ENCODE measurements at regions not wholly inside any gene's neighbourhood (a gene's known extent, or its start where the extent isn't known, plus 50 kb on each side); places are given as distances from the start of the nearest gene placed in this dataset.

DNA sequence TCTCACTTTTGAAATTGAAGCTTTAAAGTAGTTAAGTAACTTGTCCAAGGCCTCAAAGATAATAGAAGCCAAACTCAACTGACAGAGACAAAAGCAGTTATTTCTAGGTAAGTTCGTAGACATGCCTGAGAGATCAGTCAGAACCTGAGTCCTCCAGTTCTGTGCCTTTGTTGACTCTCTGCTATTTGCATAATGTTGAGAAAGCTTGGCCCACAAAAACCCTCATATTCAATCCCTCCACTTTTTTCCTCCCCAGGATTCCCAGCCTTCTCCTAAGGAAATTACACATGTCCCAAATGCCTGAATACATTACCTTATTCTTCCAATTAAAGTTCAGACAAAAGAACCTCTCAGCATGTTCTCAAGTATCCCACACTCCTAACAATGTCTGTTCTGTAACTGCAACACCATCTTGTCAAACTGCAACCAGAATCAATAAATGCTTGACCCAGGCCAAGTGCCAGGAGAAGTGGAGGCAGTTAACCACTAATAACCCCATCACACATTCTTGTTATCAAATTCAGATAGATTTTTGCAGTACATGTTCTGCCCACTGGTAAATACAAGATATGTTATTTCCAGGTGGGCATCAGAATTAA lies 217.8 kb downstream of the LRRC3B start:
- ChIA-PET CTCF (ENCODE audit: unreplicated experiment) (no interaction called here), POLR2A (no interaction called here)
- intact Hi-C loops (cut with micrococcal nuclease; ENCODE audit: unreplicated experiment), result no loop called here
- Histone ChIP-seq H3K4me1 (ENCODE audit: insufficient read depth, low read length, poor library complexity, severe bottlenecking) (no peaks in the 10 kb centered on the region), H3K4me3 (ENCODE audit: low read depth, low read length, poor library complexity, severe bottlenecking) (no peak overlapping the region), H3K9me2 (ENCODE audit: insufficient read depth, low read length) (no peaks in the 10 kb centered on the region), H3K27ac (ENCODE audit: low read depth, low read length, poor library complexity, severe bottlenecking) (no peak overlapping the region), H3K9me3 (ENCODE audit: low read length) (no peaks in the 10 kb centered on the region), H2AFZ (ENCODE audit: low read length) (no peak overlapping the region), H4K20me1 (ENCODE audit: insufficient read depth, low read length) (no peaks in the 10 kb centered on the region), H3K79me2 (ENCODE audit: insufficient read depth, low read depth, low read length) (no peaks in the 10 kb centered on the region), H3K4me2 (ENCODE audit: low read length) (no peak overlapping the region), H3K36me3 (ENCODE audit: insufficient read depth, low read length) (no peaks in the 10 kb centered on the region)
- no TSS peak for BruUV-seq (replicated peaks)
- no peak for DNase-seq (ENCODE audit: low spot score)
- no peak for TF ChIP-seq EZH2phosphoT487 (IDR thresholded peaks at IDR 0.05; ENCODE audit: borderline replicate concordance, low read depth, low read length)
- TF ChIP-seq, protein P1, sequence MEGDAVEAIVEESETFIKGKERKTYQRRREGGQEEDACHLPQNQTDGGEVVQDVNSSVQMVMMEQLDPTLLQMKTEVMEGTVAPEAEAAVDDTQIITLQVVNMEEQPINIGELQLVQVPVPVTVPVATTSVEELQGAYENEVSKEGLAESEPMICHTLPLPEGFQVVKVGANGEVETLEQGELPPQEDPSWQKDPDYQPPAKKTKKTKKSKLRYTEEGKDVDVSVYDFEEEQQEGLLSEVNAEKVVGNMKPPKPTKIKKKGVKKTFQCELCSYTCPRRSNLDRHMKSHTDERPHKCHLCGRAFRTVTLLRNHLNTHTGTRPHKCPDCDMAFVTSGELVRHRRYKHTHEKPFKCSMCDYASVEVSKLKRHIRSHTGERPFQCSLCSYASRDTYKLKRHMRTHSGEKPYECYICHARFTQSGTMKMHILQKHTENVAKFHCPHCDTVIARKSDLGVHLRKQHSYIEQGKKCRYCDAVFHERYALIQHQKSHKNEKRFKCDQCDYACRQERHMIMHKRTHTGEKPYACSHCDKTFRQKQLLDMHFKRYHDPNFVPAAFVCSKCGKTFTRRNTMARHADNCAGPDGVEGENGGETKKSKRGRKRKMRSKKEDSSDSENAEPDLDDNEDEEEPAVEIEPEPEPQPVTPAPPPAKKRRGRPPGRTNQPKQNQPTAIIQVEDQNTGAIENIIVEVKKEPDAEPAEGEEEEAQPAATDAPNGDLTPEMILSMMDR (conservative IDR thresholded peaks at IDR 0.05; ENCODE audit: low read length), result no peak

DNA sequence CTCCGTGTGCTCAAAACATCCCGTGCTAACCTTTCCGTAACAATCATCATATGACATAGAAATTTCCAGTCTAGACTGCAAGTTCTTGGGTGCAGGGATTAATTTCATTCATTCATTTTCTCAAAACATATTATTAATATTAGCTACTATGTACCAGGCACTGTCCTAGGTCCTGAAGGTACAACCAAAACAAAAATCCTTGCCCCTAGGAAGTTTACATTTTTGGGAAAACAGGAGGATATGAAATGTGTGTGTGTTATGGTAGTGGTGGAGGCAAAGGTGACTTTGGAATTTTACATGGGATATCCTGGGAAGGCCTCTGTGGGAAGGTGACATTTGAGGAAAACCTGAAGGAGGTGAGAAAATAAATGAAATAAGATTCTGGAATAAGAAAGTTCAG lies 222.6 kb downstream of the LRRC3B start:
- POLR2A ChIA-PET, result interaction anchor here (0.9 kb wide), 1 partner anchor 12 kb away, joined by 3 read pairs; no protein-coding TSS in a partner anchor
- TF ChIP-seq, protein P1 (conservative IDR thresholded peaks at IDR 0.05; ENCODE audit: low read length), result no peak
- TF ChIP-seq EZH2phosphoT487 (IDR thresholded peaks at IDR 0.05; ENCODE audit: borderline replicate concordance, low read depth, low read length), result no peak

DNA sequence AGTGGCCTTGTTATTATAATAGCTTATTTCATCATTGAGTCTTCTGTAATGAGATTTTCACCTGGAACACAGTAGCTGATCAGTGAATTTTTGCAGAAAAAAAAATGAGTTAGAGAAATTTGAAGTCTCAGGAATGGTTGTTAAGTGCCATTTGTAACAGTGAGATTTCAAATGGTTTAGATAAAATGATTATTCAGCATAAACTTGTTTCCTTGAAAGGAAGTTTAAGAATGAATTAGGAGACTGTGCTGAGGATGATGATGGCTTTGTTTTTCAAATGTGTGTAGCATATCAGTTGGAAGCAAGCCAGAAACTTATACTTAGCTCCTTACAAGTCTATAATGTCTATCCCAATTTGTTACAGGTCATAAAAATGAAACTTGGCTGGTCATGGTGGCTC lies 225.1 kb downstream of the LRRC3B start:
- BruUV-seq (replicated peaks), result no TSS peak
- H2AFZ ChIP-seq (ENCODE audit: low read length), result no peak overlapping the region
- no peaks in the 10 kb centered on the region for H3K4me1 ChIP-seq (ENCODE audit: insufficient read depth, low read length, poor library complexity, severe bottlenecking)
- H3K36me3 ChIP-seq (ENCODE audit: insufficient read depth, low read length), result no peaks in the 10 kb centered on the region
- no peaks in the 10 kb centered on the region for H4K20me1 ChIP-seq (ENCODE audit: insufficient read depth, low read length)
- H3K4me2 ChIP-seq (ENCODE audit: low read length), result no peak overlapping the region
- H3K27ac ChIP-seq (ENCODE audit: low read depth, low read length, poor library complexity, severe bottlenecking), result no peak overlapping the region
- H3K4me3 ChIP-seq (ENCODE audit: low read depth, low read length, poor library complexity, severe bottlenecking), result no peak overlapping the region
- H3K9me2 ChIP-seq (ENCODE audit: insufficient read depth, low read length), result no peaks in the 10 kb centered on the region
- no peaks in the 10 kb centered on the region for H3K9me3 ChIP-seq (ENCODE audit: low read length)
- TF ChIP-seq EZH2phosphoT487 (IDR thresholded peaks at IDR 0.05; ENCODE audit: borderline replicate concordance, low read depth, low read length), result no peak
- TF ChIP-seq, protein P1 (conservative IDR thresholded peaks at IDR 0.05; ENCODE audit: low read length), result no peak
- POLR2A ChIA-PET, result no interaction called here
- no peaks in the 10 kb centered on the region for H3K79me2 ChIP-seq (ENCODE audit: insufficient read depth, low read depth, low read length)
- no peak for DNase-seq (ENCODE audit: low spot score)
- CTCF ChIA-PET (ENCODE audit: unreplicated experiment), result no interaction called here
- intact Hi-C loops (cut with micrococcal nuclease; ENCODE audit: unreplicated experiment), result no loop called here

More for the DNA sequence above, 222.6 kb downstream of the LRRC3B start:
- CTCF ChIA-PET (ENCODE audit: unreplicated experiment), result no interaction called here
- H3K9me3 ChIP-seq (ENCODE audit: low read length), result no peaks in the 10 kb centered on the region
- H3K36me3 ChIP-seq (ENCODE audit: insufficient read depth, low read length), result no peaks in the 10 kb centered on the region
- DNase-seq (ENCODE audit: low spot score), result no peak
- no peaks in the 10 kb centered on the region for H3K9me2 ChIP-seq (ENCODE audit: insufficient read depth, low read length)
- no peak overlapping the region for H2AFZ ChIP-seq (ENCODE audit: low read length)
- no peaks in the 10 kb centered on the region for H3K79me2 ChIP-seq (ENCODE audit: insufficient read depth, low read depth, low read length)
- H3K4me3 ChIP-seq (ENCODE audit: low read depth, low read length, poor library complexity, severe bottlenecking), result no peak overlapping the region
- no TSS peak for BruUV-seq (replicated peaks)
- no peak overlapping the region for H3K27ac ChIP-seq (ENCODE audit: low read depth, low read length, poor library complexity, severe bottlenecking)
- intact Hi-C loops (cut with micrococcal nuclease; ENCODE audit: unreplicated experiment), result no loop called here
- no peaks in the 10 kb centered on the region for H3K4me1 ChIP-seq (ENCODE audit: insufficient read depth, low read length, poor library complexity, severe bottlenecking)
- H4K20me1 ChIP-seq (ENCODE audit: insufficient read depth, low read length), result no peaks in the 10 kb centered on the region
- no peak overlapping the region for H3K4me2 ChIP-seq (ENCODE audit: low read length)

Measured in OCI-LY7 (cell line).